ENCODE measurements at regions not wholly inside any gene's neighbourhood (a gene's known extent, or its start where the extent isn't known, plus 50 kb on each side); places are given as distances from the start of the nearest gene placed in this dataset.
"Not testable (repeated sequence)": the region's sequence is repeated elsewhere in the genome, so short reads cannot be mapped to it uniquely, and the experiment has no call there.

- no peak for DNase-seq
Observed at GRCh38 chr11:23577296-23577695, 717.0 kb upstream of the CCDC179 start.

DNA sequence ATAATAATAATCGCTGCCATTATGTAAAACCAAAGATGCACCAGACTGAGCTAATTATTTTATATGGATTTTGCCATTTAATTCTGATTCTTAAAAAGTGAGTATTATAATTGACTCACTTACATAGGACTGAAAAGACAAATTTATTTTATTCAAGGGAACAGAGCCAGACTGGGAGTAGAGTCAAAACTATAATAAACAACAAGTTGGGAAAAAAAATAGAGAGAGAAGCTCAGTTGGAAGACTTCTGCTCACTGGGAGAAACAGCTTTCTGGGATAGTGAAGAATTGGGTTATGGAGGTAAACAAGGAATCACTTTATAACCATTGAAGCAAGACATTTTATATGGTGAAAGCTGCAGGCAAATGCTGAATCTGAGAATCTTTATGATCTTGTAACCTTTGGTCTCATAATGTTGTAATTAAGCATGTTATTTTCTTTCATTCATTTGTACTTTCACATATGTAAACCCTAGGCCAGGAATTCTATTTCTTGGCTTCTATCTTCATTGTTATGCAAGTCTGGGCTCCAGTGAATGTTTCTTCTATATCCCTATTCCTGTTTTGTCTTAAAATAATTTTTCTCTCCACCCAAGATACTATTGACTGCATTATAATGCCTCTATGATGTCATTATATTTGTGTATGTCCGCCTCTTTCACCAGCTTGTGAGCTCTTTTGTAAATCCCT lies 725.3 kb upstream of the CCDC179 start:
- DNase-seq = no peak

DNA sequence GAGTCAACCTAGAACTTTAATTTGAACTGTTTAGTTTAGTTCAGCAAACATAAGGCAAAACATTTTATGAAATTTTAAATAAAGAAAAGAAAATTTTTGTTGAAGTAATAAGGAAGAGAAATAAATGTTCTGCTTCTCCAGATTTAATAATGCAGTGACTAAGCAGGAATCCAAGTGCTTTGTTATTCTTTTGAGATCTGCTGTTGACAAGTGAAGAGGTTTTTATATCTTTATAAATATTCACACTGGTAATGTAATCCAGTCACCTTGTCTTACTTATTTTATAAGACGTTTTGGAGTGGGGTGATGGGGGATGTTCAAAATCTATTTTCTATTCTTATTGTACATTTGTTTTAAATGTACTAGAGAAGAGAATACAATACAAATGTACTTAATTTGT lies 725.9 kb upstream of the CCDC179 start:
- DNase-seq = no peak

GRCh38 chr11:23590596-23591308 lies 730.5 kb upstream of the CCDC179 start:
- DNase-seq = no peak

DNA sequence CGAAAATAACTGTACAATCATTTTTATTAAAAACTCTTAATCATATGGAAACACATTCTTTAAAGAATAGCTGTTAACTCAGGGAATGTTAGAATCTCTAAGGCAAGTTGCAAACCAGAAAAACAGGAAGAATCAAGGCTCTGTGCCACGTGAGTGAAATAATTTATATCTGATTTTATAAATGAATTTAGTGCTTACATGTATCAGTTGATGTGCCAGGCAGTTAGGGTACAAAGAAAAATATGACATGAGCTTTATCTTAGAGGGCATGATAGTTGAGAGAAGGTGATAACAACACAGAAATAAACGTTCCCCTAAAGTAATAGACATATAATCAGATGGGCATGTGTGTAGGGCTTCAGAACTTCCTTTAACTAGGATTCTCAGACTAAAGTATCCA lies 734.5 kb upstream of the CCDC179 start:
- DNase-seq = no peak

DNA sequence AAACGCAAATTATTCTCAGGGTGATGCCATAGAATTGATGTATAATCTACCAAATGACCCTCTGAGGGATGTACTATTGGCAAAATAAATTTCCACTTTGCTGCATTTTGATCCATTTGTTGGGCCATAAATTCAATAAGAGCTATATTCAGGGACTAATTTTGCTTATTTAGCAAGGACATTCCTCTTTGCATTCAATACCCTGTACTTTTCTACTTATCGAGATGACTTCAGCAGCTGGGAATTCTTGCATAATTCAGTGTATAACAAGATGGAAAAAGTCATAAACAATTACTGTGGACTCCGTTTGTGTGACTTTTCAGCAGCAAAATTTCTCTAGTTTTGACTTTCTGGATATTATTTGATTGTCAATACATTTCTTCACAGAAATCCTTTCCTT lies 744.7 kb upstream of the CCDC179 start:
- no peak for DNase-seq

- DNase-seq = no peak
Observed at GRCh38 chr11:23606191-23606590, 745.9 kb upstream of the CCDC179 start.

GRCh38 chr11:23611726-23612125 lies 751.5 kb upstream of the CCDC179 start:
- DNase-seq = no peak

DNA sequence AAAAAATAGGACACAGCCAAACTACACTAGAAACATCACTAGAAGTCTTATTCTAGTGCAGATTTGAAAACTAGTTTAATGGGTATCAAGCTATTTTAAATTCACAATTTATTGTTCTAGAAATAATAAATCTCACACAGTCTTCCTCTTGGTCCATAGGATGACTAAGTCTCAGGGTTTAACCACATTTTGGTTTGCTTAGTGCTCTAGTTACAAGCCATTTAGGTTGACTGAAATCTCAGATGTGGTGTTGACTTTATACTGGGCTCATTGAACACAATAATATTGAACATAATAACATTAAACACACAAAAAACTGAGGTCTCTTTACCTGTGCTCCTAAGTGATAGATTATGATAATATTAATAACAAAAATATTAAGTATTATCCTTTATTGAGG lies 760.3 kb upstream of the CCDC179 start:
- DNase-seq = no peak

DNA sequence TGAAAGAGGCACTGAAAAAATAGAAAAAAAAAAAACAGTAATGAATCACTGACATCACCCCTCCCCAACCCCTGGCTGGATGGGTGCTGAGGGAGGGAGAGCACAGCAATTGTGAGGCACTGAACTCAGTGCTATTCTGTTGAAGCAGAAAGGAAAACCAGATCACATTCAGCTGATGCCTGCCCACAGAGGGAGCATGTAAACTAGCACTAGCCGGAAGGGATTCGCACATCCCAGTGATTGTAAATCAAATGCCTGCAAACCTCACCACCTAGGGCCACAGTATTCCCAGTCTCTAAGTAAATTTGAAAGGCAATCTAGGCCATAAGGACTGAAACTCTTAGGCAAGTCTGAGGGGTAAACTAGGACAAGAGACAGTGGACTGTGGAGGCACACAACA lies 772.0 kb upstream of the CCDC179 start:
- no peak for DNase-seq

- no peak for DNase-seq
Observed at GRCh38 chr11:23644443-23644842, 784.2 kb upstream of the CCDC179 start.

DNA sequence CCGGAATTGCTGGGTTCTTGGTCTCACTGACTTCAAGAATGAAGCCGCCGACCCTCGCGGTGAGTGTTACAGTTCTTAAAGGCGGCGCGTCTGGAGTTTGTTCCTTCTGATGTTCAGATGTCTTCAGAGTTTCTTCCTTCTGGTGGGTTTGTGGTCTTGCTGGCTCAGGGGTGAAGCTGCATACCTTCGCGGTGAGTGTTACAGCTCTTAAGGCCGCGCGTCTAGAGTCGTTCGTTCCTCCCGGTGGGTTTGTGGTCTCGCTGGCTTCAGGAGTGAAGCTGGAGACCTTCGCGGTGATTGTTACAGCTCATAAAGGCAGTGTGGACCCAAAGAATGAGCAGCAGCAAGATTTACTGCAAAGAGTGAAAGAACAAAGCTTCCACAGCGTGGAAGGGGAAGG lies 792.1 kb upstream of the CCDC179 start:
- DNase-seq = not testable (repeated sequence)

GRCh38 chr11:23653071-23653675 lies 792.9 kb upstream of the CCDC179 start:
- DNase-seq = no peak

DNA sequence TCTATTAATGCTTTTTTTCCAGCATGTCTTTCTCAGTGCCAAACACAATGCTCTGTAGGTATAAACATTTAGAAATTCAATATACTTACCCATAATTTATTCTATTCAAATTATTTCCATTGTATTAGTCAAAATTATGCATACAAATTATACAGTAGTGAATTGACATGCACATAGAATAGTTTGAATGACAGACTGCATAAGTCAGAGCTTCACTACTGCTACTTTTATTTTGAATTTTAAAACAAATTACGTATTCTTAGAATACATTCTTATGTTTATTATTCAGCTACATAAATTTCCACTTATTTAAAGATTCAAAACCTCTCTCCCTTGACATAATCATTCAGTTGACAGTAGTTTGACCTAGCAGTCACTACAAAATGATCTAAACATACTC lies 808.0 kb upstream of the CCDC179 start:
- no peak for DNase-seq

DNA sequence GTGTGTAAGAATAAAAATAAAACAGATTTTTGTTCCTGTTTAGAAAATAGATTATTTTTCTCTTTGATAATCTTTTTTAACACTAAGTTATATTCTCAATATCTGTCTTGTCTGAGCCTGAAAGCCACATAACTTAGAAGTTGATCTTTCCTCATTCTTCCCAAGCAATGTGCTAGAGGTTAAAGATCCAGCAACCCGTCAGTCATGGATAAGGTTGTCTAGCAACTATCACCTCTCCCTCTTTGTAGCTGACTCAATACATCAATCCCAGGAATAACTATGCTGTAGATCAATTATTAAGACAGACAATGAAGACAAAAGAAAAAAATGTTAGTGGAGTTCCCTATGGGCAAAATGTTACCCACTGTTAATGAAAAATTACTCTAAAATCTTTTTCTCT lies 813.1 kb upstream of the CCDC179 start:
- DNase-seq = no peak

DNA sequence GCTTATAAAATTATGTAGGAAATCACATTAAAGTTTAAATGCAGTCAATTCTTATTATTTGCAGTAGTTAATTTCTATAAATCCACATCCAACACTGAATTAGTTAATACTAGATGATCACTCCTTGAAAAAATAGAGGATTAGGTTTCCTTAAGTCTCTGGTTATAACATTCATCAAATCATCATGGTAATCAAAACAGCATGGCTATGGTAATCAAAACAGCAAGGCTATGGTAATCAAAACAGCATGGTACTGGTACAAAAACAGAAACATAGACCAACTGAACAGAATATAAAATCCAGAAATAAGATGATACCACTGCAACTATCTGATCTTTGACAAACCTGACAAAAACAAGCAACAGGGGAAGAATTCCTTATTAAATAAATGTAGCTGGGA lies 814.6 kb upstream of the CCDC179 start:
- no peak for DNase-seq

GRCh38 chr11:23679041-23679440 lies 817.8 kb upstream of the LUZP2 start:
- DNase-seq = no peak

DNA sequence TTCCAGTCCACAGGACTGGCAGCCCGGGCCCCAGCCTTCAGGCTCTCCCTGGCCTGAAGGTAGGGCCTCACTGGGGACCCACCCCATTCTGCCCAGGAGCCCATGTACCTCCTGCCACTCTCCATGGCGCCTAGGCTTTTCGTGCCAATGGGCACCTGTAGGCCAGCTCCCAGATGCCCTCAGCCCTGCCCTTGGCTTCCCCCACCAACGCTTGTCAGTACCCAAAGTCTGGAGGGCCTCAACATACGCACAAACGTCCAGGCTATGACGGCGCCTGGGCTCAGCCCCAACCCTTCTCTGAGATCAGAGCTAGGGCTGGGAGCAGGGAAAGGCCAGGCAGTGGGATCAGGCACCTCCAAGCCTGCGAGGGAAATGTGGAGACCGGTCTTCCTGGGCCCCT lies 816.9 kb upstream of the LUZP2 start:
- no peak for DNase-seq

GRCh38 chr11:23680488-23681230 lies 816.2 kb upstream of the LUZP2 start:
- DNase-seq = no peak

- DNase-seq = no peak
Observed at GRCh38 chr11:23684701-23685100, 812.2 kb upstream of the LUZP2 start.

DNA sequence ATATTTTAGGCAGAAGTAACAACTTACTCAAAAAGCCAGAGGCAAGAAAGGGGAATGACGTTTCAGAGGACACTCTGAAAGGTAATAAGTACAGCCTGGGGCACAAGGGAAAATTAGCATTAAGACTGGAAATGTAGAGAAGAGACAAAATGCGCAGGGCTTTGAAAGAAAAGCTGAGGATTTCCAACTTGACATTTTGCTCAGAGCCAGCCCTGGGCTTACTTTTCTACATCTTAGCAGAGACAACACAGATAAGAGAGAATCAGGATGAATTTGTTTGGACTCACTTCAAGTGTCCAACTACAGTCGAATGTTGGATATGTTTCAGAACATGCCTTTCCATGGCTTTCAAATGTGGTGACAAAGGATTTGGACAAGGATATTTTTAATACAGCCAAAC lies 808.9 kb upstream of the LUZP2 start:
- DNase-seq = no peak

DNA sequence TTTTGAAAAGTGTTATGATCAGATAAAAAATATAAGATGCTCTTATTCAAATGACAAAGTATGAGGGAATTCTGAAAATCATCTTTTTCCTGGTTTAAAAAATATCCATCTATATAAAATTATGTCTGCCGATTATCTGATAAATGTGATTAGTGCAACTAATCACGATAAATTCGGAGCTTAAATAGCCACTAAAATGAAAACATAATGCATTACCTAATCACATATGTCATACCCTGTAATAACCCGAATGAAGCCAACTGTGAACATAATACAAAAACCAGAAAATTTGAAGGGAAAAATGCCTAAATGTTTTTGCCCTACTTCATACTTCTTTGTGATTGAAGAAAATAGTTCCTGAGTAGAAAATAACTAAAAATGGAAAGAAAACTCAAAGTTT lies 808.4 kb upstream of the LUZP2 start:
- DNase-seq = no peak

DNA sequence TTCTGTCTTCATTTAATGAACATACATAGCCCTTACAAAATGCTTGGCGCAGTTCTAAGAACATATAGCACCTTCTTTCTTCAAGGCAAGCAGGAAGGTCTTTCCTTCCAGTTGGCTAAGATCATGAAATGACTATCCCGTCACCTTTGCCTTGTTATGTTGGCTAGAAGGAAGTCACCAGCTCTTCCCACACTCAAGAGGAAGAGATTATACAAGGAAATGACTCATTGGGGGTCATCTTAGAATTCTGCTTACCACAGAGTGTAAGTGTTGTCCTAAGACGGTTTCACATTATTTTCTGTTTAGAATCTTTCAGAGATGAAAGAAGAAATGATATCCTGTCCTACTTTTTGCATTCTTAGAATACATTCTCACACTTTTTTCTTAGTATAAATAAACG lies 808.0 kb upstream of the LUZP2 start:
- no peak for DNase-seq

Measured in CD4-positive, alpha-beta T cell treated with Interleukin-4 for 1 hour (primary cell).